WTC11 (cell line): ENCODE measurements at regions not wholly inside any gene's neighbourhood (a gene's known extent, or its start where the extent isn't known, plus 50 kb on each side); places are given as distances from the start of the nearest gene placed in this dataset.

Experiments used
- ATAC-seq: fragments of 200-7000 bp; cut with Tn5 transposase; 2 replicates; pipeline ENCODE4 v1.10.0; 2021; ENCODE audit warnings: mild to moderate bottlenecking, moderate library complexity
- CTCF ChIA-PET: fragments of 300-600 bp; sonication (Branson Sonifier 250); formaldehyde crosslinking; loops from one replicate; lab custom pipeline; 2021; ENCODE audit warnings: antibody characterized with exemption; lab: Charles Lee
- POLR2A ChIA-PET: fragments of 350-600 bp; sonication (Branson Sonifier 250); formaldehyde crosslinking; loops from one replicate; lab custom pipeline; 2021; ENCODE audit warnings: antibody characterized with exemption; lab: Charles Lee
- DNase-seq: peaks from one replicate; pipeline ENCODE4 v3.0.0; 2021; ENCODE audit warnings: low spot score
- H3K27ac Mint-ChIP-seq: 2 replicates; pipeline ENCODE4 v1.8.0; 2021; ENCODE audit warnings: mixed read lengths
- H3K27me3 Mint-ChIP-seq: 2 replicates; pipeline ENCODE4 v1.8.0; 2021; ENCODE audit warnings: low read depth, mild to moderate bottlenecking, moderate library complexity, mixed read lengths
- H3K36me3 Mint-ChIP-seq: 2 replicates; pipeline ENCODE4 v1.8.0; 2021; ENCODE audit warnings: mixed read lengths
- H3K4me1 Mint-ChIP-seq: 2 replicates; pipeline ENCODE4 v1.8.0; 2022; ENCODE audit warnings: mixed read lengths
- H3K4me3 Mint-ChIP-seq: 2 replicates; pipeline ENCODE4 v1.8.0; 2021; ENCODE audit warnings: mild to moderate bottlenecking, moderate library complexity, mixed read lengths
- H3K9me3 Mint-ChIP-seq: 2 replicates; pipeline ENCODE4 v1.8.0; 2021; ENCODE audit warnings: mixed read lengths
- CREB1 ChIP-seq: sonication (generic); formaldehyde crosslinking; IDR thresholded peaks from 2 replicates; pipeline ENCODE4 v1.8.0; 2023; ENCODE audit warnings: mild to moderate bottlenecking, missing genetic modification reagents
- CREM ChIP-seq: sonication (generic); formaldehyde crosslinking; IDR thresholded peaks from 2 replicates; pipeline ENCODE4 v1.8.1; 2022; ENCODE audit warnings: mild to moderate bottlenecking, missing genetic modification reagents, moderate library complexity
- FOXK1 ChIP-seq: sonication (generic); formaldehyde crosslinking; IDR thresholded peaks from 2 replicates; pipeline ENCODE4 v1.8.0; 2022; ENCODE audit warnings: mild to moderate bottlenecking, moderate library complexity, missing genetic modification reagents
- PRRX2 ChIP-seq: fragments of 250-450 bp; sonication (Bioruptor Pico); IDR thresholded peaks from 2 replicates; pipeline ENCODE4 v1.8.0; 2021; ENCODE audit warnings: mild to moderate bottlenecking
- TEAD1 ChIP-seq: sonication (generic); formaldehyde crosslinking; IDR thresholded peaks from 2 replicates; pipeline ENCODE4 v1.8.0; 2022; ENCODE audit warnings: mild to moderate bottlenecking, missing genetic modification reagents
- ZNF121 ChIP-seq: sonication (generic); formaldehyde crosslinking; IDR thresholded peaks from 2 replicates; pipeline ENCODE4 v1.8.0; 2023; ENCODE audit warnings: missing genetic modification reagents
- ZNF219 ChIP-seq: sonication (generic); formaldehyde crosslinking; IDR thresholded peaks from 2 replicates; pipeline ENCODE4 v1.8.0; 2023; ENCODE audit warnings: missing genetic modification reagents, mild to moderate bottlenecking, borderline replicate concordance
- ZNF232 ChIP-seq: sonication (generic); formaldehyde crosslinking; IDR thresholded peaks from 2 replicates; pipeline ENCODE4 v1.8.0; 2022; ENCODE audit warnings: mild to moderate bottlenecking, missing genetic modification reagents
- ZNF416 ChIP-seq: fragments of 250-450 bp; sonication (Bioruptor Pico); IDR thresholded peaks from 2 replicates; pipeline ENCODE4 v1.9.0; 2021; ENCODE audit warnings: mild to moderate bottlenecking, inconsistent platforms
- ZNF671 ChIP-seq: fragments of 250-450 bp; sonication (Bioruptor Pico); IDR thresholded peaks from 2 replicates; pipeline ENCODE4 v1.8.0; 2021; ENCODE audit warnings: mild to moderate bottlenecking
- TF ChIP-seq, protein P1 (sequence below): fragments of 250-450 bp; sonication (Bioruptor Pico); IDR thresholded peaks from 2 replicates; pipeline ENCODE4 v1.9.0; 2021; ENCODE audit warnings: mild to moderate bottlenecking
- TF ChIP-seq, protein P2 (sequence below): fragments of 250-450 bp; sonication (Bioruptor Pico); IDR thresholded peaks from 2 replicates; pipeline ENCODE4 v1.9.0; 2021; ENCODE audit warnings: mild to moderate bottlenecking
- TF ChIP-seq, protein P3 (sequence below): sonication (generic); formaldehyde crosslinking; IDR thresholded peaks from 2 replicates; pipeline ENCODE4 v1.8.1; 2023; ENCODE audit warnings: mild to moderate bottlenecking, missing genetic modification reagents, borderline replicate concordance
- TF ChIP-seq, protein P4 (sequence below): sonication (generic); formaldehyde crosslinking; IDR thresholded peaks from 2 replicates; pipeline ENCODE4 v1.8.0; 2023; ENCODE audit warnings: missing genetic modification reagents
- TF ChIP-seq, protein P5 (sequence below): sonication (generic); formaldehyde crosslinking; IDR thresholded peaks from 2 replicates; pipeline ENCODE4 v1.8.1; 2023; ENCODE audit warnings: mild to moderate bottlenecking, moderate library complexity, missing genetic modification reagents
- TF ChIP-seq, protein P6 (sequence below): fragments of 250-450 bp; sonication (Bioruptor Pico); IDR thresholded peaks from 2 replicates; pipeline ENCODE4 v2.1.2; 2022; ENCODE audit warnings: mild to moderate bottlenecking, moderate library complexity
- TF ChIP-seq, protein P7 (sequence below): sonication (generic); formaldehyde crosslinking; IDR thresholded peaks from 2 replicates; pipeline ENCODE4 v1.8.0; 2022; ENCODE audit warnings: mild to moderate bottlenecking, missing genetic modification reagents

DNA sequence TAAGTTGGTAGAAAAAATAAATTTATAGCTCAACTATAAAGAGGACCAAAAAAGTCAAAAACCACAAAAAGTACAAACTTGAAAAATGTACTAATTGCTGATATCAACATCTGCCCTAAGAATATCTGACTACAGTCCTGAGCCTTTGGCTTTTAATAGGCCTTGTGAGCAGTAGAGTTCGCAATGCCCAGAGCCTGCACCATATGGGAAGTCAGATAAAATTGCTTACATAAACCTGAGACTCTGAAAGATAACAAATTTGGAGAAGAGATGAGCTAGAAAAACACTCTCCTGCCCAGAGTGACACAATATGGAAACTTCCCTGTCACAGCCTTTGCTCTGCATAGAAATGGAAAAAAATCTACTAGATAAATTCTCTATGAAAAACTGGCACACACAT is 368.0 kb upstream of the GRIN3A start:
- Mint-ChIP-seq H3K4me1 (no peaks in the 10 kb centered on the region), H3K27ac (no peak overlapping the region)
- CTCF ChIA-PET = no interaction called here
- TF ChIP-seq FOXK1 (no peak), ZNF219 (CRISPR knock-in tag) (no peak), TEAD1 (CRISPR knock-in tag) (no peak), ZNF671 (CRISPR knock-in tag) (no peak), ZNF416 (CRISPR knock-in tag) (no peak), ZNF121 (CRISPR knock-in tag) (no peak), CREM (no peak), PRRX2 (CRISPR knock-in tag) (no peak), ZNF232 (CRISPR knock-in tag) (no peak), CREB1 (CRISPR knock-in tag) (no peak)
- TF ChIP-seq, protein P1, sequence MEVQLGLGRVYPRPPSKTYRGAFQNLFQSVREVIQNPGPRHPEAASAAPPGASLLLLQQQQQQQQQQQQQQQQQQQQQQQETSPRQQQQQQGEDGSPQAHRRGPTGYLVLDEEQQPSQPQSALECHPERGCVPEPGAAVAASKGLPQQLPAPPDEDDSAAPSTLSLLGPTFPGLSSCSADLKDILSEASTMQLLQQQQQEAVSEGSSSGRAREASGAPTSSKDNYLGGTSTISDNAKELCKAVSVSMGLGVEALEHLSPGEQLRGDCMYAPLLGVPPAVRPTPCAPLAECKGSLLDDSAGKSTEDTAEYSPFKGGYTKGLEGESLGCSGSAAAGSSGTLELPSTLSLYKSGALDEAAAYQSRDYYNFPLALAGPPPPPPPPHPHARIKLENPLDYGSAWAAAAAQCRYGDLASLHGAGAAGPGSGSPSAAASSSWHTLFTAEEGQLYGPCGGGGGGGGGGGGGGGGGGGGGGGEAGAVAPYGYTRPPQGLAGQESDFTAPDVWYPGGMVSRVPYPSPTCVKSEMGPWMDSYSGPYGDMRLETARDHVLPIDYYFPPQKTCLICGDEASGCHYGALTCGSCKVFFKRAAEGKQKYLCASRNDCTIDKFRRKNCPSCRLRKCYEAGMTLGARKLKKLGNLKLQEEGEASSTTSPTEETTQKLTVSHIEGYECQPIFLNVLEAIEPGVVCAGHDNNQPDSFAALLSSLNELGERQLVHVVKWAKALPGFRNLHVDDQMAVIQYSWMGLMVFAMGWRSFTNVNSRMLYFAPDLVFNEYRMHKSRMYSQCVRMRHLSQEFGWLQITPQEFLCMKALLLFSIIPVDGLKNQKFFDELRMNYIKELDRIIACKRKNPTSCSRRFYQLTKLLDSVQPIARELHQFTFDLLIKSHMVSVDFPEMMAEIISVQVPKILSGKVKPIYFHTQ (CRISPR knock-in tag) = no peak
- TF ChIP-seq, protein P2, sequence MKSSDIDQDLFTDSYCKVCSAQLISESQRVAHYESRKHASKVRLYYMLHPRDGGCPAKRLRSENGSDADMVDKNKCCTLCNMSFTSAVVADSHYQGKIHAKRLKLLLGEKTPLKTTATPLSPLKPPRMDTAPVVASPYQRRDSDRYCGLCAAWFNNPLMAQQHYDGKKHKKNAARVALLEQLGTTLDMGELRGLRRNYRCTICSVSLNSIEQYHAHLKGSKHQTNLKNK = no peak
- TF ChIP-seq, protein P3, sequence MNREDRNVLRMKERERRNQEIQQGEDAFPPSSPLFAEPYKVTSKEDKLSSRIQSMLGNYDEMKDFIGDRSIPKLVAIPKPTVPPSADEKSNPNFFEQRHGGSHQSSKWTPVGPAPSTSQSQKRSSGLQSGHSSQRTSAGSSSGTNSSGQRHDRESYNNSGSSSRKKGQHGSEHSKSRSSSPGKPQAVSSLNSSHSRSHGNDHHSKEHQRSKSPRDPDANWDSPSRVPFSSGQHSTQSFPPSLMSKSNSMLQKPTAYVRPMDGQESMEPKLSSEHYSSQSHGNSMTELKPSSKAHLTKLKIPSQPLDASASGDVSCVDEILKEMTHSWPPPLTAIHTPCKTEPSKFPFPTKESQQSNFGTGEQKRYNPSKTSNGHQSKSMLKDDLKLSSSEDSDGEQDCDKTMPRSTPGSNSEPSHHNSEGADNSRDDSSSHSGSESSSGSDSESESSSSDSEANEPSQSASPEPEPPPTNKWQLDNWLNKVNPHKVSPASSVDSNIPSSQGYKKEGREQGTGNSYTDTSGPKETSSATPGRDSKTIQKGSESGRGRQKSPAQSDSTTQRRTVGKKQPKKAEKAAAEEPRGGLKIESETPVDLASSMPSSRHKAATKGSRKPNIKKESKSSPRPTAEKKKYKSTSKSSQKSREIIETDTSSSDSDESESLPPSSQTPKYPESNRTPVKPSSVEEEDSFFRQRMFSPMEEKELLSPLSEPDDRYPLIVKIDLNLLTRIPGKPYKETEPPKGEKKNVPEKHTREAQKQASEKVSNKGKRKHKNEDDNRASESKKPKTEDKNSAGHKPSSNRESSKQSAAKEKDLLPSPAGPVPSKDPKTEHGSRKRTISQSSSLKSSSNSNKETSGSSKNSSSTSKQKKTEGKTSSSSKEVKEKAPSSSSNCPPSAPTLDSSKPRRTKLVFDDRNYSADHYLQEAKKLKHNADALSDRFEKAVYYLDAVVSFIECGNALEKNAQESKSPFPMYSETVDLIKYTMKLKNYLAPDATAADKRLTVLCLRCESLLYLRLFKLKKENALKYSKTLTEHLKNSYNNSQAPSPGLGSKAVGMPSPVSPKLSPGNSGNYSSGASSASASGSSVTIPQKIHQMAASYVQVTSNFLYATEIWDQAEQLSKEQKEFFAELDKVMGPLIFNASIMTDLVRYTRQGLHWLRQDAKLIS (CRISPR knock-in tag) = no peak
- TF ChIP-seq, protein P4, sequence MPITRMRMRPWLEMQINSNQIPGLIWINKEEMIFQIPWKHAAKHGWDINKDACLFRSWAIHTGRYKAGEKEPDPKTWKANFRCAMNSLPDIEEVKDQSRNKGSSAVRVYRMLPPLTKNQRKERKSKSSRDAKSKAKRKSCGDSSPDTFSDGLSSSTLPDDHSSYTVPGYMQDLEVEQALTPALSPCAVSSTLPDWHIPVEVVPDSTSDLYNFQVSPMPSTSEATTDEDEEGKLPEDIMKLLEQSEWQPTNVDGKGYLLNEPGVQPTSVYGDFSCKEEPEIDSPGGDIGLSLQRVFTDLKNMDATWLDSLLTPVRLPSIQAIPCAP (CRISPR knock-in tag) = no peak
- TF ChIP-seq, protein P5, sequence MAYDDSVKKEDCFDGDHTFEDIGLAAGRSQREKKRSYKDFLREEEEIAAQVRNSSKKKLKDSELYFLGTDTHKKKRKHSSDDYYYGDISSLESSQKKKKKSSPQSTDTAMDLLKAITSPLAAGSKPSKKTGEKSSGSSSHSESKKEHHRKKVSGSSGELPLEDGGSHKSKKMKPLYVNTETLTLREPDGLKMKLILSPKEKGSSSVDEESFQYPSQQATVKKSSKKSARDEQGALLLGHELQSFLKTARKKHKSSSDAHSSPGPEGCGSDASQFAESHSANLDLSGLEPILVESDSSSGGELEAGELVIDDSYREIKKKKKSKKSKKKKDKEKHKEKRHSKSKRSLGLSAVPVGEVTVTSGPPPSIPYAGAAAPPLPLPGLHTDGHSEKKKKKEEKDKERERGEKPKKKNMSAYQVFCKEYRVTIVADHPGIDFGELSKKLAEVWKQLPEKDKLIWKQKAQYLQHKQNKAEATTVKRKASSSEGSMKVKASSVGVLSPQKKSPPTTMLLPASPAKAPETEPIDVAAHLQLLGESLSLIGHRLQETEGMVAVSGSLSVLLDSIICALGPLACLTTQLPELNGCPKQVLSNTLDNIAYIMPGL (CRISPR knock-in tag) = no peak
- TF ChIP-seq, protein P6, sequence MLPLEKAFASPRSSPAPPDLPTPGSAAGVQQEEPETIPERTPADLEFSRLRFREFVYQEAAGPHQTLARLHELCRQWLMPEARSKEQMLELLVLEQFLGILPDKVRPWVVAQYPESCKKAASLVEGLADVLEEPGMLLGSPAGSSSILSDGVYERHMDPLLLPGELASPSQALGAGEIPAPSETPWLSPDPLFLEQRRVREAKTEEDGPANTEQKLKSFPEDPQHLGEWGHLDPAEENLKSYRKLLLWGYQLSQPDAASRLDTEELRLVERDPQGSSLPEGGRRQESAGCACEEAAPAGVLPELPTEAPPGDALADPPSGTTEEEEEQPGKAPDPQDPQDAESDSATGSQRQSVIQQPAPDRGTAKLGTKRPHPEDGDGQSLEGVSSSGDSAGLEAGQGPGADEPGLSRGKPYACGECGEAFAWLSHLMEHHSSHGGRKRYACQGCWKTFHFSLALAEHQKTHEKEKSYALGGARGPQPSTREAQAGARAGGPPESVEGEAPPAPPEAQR (CRISPR knock-in tag) = no peak
- TF ChIP-seq, protein P7, sequence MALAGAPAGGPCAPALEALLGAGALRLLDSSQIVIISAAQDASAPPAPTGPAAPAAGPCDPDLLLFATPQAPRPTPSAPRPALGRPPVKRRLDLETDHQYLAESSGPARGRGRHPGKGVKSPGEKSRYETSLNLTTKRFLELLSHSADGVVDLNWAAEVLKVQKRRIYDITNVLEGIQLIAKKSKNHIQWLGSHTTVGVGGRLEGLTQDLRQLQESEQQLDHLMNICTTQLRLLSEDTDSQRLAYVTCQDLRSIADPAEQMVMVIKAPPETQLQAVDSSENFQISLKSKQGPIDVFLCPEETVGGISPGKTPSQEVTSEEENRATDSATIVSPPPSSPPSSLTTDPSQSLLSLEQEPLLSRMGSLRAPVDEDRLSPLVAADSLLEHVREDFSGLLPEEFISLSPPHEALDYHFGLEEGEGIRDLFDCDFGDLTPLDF (CRISPR knock-in tag) = no peak
- TF ChIP-seq, all 79 proteins: peak for 0
- no peaks in the 10 kb centered on the region for H3K36me3 Mint-ChIP-seq
- H3K4me3 Mint-ChIP-seq = no peak overlapping the region
- no peak for ATAC-seq
- no peak for DNase-seq
- no peaks in the 10 kb centered on the region for H3K27me3 Mint-ChIP-seq
- POLR2A ChIA-PET = no interaction called here
- H3K9me3 Mint-ChIP-seq = no peaks in the 10 kb centered on the region
